Suprapubic skin (tissue), 2 donors: ENCODE measurements at regions not wholly inside any gene's neighbourhood (a gene's known extent, or its start where the extent isn't known, plus 50 kb on each side); places are given as distances from the start of the nearest gene placed in this dataset.

Experiments used
- EP300 ChIP-seq: sonication (generic); formaldehyde crosslinking; IDR thresholded peaks from one replicate; pipeline ENCODE4 v1.6.1; 2017; ENCODE audit warnings: antibody characterized with exemption
- POLR2A ChIP-seq, 2 donors: fragments of 450-650 bp; IDR thresholded peaks; one replicate each; pipeline ENCODE4 v1.6.1; 2017; ENCODE audit warnings: antibody characterized with exemption in 2 of 2, mild to moderate bottlenecking in 2 of 2, moderate library complexity in 2 of 2

DNA sequence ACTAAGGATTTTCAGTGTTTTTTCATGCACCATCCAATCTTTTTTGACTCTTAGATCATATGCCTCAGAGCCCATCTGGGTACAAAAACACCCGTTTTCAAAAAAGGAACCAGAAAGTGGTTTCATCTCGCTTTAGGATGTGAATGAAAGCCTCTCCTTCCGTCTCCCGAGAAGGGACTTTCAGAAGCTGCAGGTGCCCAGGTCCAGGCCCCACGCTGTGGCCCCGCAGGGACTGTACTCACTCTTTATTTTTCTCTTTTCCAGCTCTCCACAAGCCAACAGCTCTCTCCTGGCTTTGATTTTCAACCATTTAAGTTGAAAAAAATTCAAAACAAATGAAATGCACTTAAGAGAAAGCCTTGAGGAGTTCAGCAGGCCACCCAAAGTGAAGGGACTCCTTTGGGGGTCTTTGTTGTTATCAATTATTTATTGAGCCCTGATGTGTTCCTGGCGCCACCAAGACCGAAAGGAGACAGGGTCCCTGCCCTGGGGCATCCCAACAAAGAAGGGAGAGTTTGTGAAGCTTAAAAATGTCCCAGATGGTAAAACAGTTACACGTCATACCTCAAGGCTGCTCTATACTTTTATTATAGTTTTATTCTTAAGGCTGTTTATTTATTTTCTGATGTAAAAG, 467.3 kb downstream of the PREX1 start:
- no peak for TF ChIP-seq EP300
- no peak for TF ChIP-seq POLR2A (IDR thresholded peaks at IDR 0.05)
